DOHH2 (cell line): ENCODE measurements at regions not wholly inside any gene's neighbourhood (a gene's known extent, or its start where the extent isn't known, plus 50 kb on each side); places are given as distances from the start of the nearest gene placed in this dataset.

Experiments used
- H3F3A ChIP-seq: fragments of 200-600 bp; sonication (generic), shearing (Covaris generic); 2 replicates; pipeline ENCODE4 v1.6.0; 2016; ENCODE audit warnings: antibody characterized with exemption, mild to moderate bottlenecking; ENCODE audit not compliant: control insufficient read depth, insufficient read depth
- H3K27ac ChIP-seq: fragments of 200-600 bp; sonication (generic); 2 replicates; pipeline ENCODE4 v1.5.1; 2014; ENCODE audit warnings: low read depth, mild to moderate bottlenecking, low read length, moderate library complexity
- H3K27me3 ChIP-seq: fragments of 200-600 bp; sonication (generic); 2 replicates; pipeline ENCODE4 v1.6.1; 2014; ENCODE audit warnings: mild to moderate bottlenecking, low read length, mixed read lengths; ENCODE audit not compliant: control insufficient read depth
- H3K36me3 ChIP-seq: fragments of 200-600 bp; sonication (generic); 2 replicates; pipeline ENCODE4 v1.6.1; 2014; ENCODE audit warnings: mild to moderate bottlenecking, low read length, moderate library complexity, mixed read lengths; ENCODE audit not compliant: control insufficient read depth
- H3K4me1 ChIP-seq: fragments of 200-600 bp; sonication (generic); 2 replicates; pipeline ENCODE4 v1.6.1; 2014; ENCODE audit warnings: mild to moderate bottlenecking, low read length, mixed read lengths; ENCODE audit not compliant: control insufficient read depth
- H3K4me2 ChIP-seq: fragments of 200-600 bp; sonication (generic); 2 replicates; pipeline ENCODE4 v1.6.0; 2014; ENCODE audit warnings: mild to moderate bottlenecking, low read length, moderate library complexity
- H3K4me3 ChIP-seq: fragments of 200-600 bp; sonication (generic); 2 replicates; pipeline ENCODE4 v1.5.1; 2014; ENCODE audit warnings: mild to moderate bottlenecking, low read length, mixed read lengths
- H3K79me2 ChIP-seq: fragments of 200-600 bp; sonication (generic); 2 replicates; pipeline ENCODE4 v1.6.1; 2014; ENCODE audit warnings: mild to moderate bottlenecking, low read length, mixed read lengths; ENCODE audit not compliant: control insufficient read depth
- H3K9me2 ChIP-seq: fragments of 200-600 bp; sonication (generic); replicated peaks from 2 replicates; pipeline ENCODE4 v1.6.1; 2014; ENCODE audit warnings: mild to moderate bottlenecking, low read length, mixed read lengths; ENCODE audit not compliant: control insufficient read depth
- H3K9me3 ChIP-seq: fragments of 200-600 bp; sonication (generic); 2 replicates; pipeline ENCODE4 v1.6.1; 2014; ENCODE audit warnings: antibody characterized with exemption, low read length, mixed read lengths; ENCODE audit not compliant: control insufficient read depth, insufficient read depth
- H4K20me1 ChIP-seq: fragments of 200-600 bp; sonication (generic); 2 replicates; pipeline ENCODE4 v1.6.0; 2014; ENCODE audit warnings: low read depth, mild to moderate bottlenecking, antibody characterized with exemption, low read length, moderate library complexity; ENCODE audit not compliant: control insufficient read depth, insufficient read depth
- EZH2phosphoT487 ChIP-seq: fragments of 200-600 bp; sonication (generic); IDR thresholded peaks from 2 replicates; pipeline ENCODE4 v1.6.1; 2017; ENCODE audit warnings: borderline replicate concordance, mild to moderate bottlenecking, antibody characterized with exemption, low read length, moderate library complexity, mixed read lengths
- TF ChIP-seq, protein P1 (sequence below): fragments of 200-600 bp; sonication (generic); IDR thresholded peaks from one replicate; pipeline ENCODE4 v1.5.1; 2014; ENCODE audit warnings: antibody characterized with exemption, mild to moderate bottlenecking, low read depth, low read length; ENCODE audit not compliant: poor library complexity, severe bottlenecking

DNA sequence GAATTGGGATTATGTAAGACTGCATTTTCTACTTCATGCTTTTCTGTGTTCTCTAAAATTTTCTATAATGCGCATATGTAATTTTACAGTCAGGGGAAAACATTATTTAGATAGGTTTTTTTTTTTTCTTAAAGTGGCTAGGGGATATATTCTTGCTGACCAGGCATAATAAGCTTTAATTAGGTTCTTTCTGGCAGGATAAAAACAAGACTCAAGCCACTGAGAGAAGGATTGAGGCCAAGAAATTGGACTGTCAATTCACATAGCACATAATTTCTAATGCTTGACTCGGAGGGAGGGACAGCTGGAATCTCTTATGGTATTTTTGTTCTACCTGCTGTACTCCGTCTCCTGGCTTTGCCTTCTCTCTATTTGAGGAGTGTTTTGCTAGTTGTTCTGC lies 119.8 kb upstream of the NPVF start:
- H3K27me3 ChIP-seq: peaks cover 11% of the 10 kb centered on the region

DNA sequence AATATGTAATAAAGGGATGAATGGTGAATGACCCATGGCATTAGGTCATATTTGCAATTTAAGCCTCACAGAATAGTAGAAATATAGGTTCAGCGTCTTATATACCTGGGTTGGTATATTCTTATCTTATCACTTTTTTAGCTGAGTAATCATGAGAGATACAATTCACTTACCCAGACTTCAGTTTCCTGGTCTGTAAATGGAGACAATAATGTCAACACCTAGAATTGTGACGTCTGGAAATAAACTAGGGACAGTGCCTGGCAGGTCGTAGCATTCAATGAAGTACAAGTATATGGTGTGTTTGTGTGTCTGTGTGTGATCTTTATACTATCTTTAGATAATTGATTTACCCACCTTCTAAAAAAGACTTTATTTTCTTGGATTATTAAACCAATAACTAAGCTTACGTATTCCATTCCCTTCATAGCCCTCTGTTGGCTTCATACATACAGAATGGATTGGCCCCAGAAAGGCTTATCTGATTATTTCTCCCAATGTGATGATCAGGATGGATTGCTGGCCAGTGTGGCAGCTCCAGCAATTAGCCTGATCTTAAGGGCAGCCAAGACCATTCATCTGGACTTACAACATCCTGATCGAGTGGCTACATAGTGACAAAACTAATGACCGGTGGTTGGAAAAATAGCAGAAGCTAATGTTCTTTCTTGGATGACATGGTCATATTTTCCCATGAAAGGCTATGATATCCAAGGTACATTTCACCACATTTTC lies 121.2 kb upstream of the NPVF start:
- H3K36me3 ChIP-seq: no peaks in the 10 kb centered on the region
- H3K4me1 ChIP-seq: no peaks in the 10 kb centered on the region
- H3K9me2 ChIP-seq: no peaks in the 10 kb centered on the region
- H4K20me1 ChIP-seq: no peaks in the 10 kb centered on the region
- no peak overlapping the region for H3K27ac ChIP-seq
- no peak overlapping the region for H3K4me2 ChIP-seq
- TF ChIP-seq, protein P1, sequence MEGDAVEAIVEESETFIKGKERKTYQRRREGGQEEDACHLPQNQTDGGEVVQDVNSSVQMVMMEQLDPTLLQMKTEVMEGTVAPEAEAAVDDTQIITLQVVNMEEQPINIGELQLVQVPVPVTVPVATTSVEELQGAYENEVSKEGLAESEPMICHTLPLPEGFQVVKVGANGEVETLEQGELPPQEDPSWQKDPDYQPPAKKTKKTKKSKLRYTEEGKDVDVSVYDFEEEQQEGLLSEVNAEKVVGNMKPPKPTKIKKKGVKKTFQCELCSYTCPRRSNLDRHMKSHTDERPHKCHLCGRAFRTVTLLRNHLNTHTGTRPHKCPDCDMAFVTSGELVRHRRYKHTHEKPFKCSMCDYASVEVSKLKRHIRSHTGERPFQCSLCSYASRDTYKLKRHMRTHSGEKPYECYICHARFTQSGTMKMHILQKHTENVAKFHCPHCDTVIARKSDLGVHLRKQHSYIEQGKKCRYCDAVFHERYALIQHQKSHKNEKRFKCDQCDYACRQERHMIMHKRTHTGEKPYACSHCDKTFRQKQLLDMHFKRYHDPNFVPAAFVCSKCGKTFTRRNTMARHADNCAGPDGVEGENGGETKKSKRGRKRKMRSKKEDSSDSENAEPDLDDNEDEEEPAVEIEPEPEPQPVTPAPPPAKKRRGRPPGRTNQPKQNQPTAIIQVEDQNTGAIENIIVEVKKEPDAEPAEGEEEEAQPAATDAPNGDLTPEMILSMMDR: no peak
- no peak for TF ChIP-seq EZH2phosphoT487
- no peaks in the 10 kb centered on the region for H3K79me2 ChIP-seq
- H3K9me3 ChIP-seq: no peaks in the 10 kb centered on the region
- peaks cover 11% of the 10 kb centered on the region for H3K27me3 ChIP-seq
- no peak overlapping the region for H3K4me3 ChIP-seq
- no peaks in the 10 kb centered on the region for H3F3A ChIP-seq

More for the DNA sequence above, 119.8 kb upstream of the NPVF start:
- Histone ChIP-seq H3K79me2 (no peaks in the 10 kb centered on the region), H3K36me3 (no peaks in the 10 kb centered on the region), H3K9me2 (no peaks in the 10 kb centered on the region), H3K4me1 (no peaks in the 10 kb centered on the region), H3K4me3 (no peak overlapping the region), H4K20me1 (no peaks in the 10 kb centered on the region), H3K27ac (no peak overlapping the region), H3K4me2 (no peak overlapping the region), H3K9me3 (no peaks in the 10 kb centered on the region), H3F3A (no peaks in the 10 kb centered on the region)
- no peak for TF ChIP-seq EZH2phosphoT487
- TF ChIP-seq, protein P1: no peak

DNA sequence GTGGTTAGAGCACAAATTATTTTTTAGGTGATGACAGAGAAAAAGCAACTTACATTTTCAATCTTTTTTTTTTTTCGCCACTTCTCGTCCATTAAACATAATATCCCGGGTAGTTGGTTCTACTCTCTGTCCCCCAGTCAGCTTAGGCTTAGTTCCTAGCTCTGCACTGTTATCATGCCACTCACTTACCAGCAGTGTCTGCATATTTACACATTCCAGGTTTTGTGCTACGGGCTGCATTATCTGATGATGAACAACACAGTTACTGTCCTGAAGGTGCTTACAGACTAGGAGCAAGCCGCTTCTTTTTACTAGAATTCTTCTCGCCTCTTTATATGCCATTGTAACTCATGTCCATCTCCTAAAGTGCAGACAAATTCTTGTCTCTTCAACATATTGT lies 121.8 kb upstream of the NPVF start:
- H3K79me2 ChIP-seq: no peaks in the 10 kb centered on the region
- no peak overlapping the region for H3K4me2 ChIP-seq
- no peaks in the 10 kb centered on the region for H4K20me1 ChIP-seq
- H3K27ac ChIP-seq: no peak overlapping the region
- H3K36me3 ChIP-seq: no peaks in the 10 kb centered on the region
- TF ChIP-seq EZH2phosphoT487: no peak
- TF ChIP-seq, protein P1: no peak
- no peaks in the 10 kb centered on the region for H3K4me1 ChIP-seq
- peaks cover 11% of the 10 kb centered on the region for H3K27me3 ChIP-seq
- no peak overlapping the region for H3K4me3 ChIP-seq
- H3K9me2 ChIP-seq: no peaks in the 10 kb centered on the region
- H3K9me3 ChIP-seq: no peaks in the 10 kb centered on the region
- H3F3A ChIP-seq: no peaks in the 10 kb centered on the region
